Muscle layer of colon (tissue), 2 donors: ENCODE measurements at regions not wholly inside any gene's neighbourhood (a gene's known extent, or its start where the extent isn't known, plus 50 kb on each side); places are given as distances from the start of the nearest gene placed in this dataset.

Source experiments
- H3K27ac ChIP-seq: one replicate; pipeline ENCODE4 v1.7.0; 2013; ENCODE audit warnings: low read depth, mild to moderate bottlenecking, low read length, moderate library complexity
- H3K27me3 ChIP-seq, 2 donors: one replicate each; pipeline ENCODE4 v1.7.0; 2013; ENCODE audit warnings: low read length in 2 of 2, mild to moderate bottlenecking in 2 of 2; ENCODE audit not compliant: insufficient read depth in 2 of 2, control insufficient read depth in 1 of 2
- H3K36me3 ChIP-seq: one replicate; pipeline ENCODE4 v1.7.0; 2013; ENCODE audit warnings: mild to moderate bottlenecking, low read length; ENCODE audit not compliant: insufficient read depth
- H3K4me1 ChIP-seq: one replicate; pipeline ENCODE4 v1.7.0; 2013; ENCODE audit warnings: mild to moderate bottlenecking, low read length; ENCODE audit not compliant: insufficient read depth
- H3K4me3 ChIP-seq, 2 donors: one replicate each; pipeline ENCODE4 v1.7.0; 2013; ENCODE audit warnings: low read length in 2 of 2, low read depth in 1 of 2, mild to moderate bottlenecking in 1 of 2, moderate library complexity in 1 of 2
- H3K9ac ChIP-seq: one replicate; pipeline ENCODE4 v1.7.0; 2013; ENCODE audit warnings: low read length
- H3K9me3 ChIP-seq: one replicate; pipeline ENCODE4 v1.7.0; 2013; ENCODE audit warnings: mild to moderate bottlenecking, low read length
- donor health status: abdominal sarcoma.
- donor health status: Adenocarcinoma of cecum.

GRCh38 chr2:120587279-120587996 is 148.2 kb upstream of the GLI2 start:
- H3K4me3 ChIP-seq = no peak overlapping the region
- H3K36me3 ChIP-seq = no peaks in the 10 kb centered on the region
- H3K27ac ChIP-seq = no peak overlapping the region
- H3K9me3 ChIP-seq = no peaks in the 10 kb centered on the region
- no peak overlapping the region for H3K9ac ChIP-seq
- H3K4me1 ChIP-seq = no peaks in the 10 kb centered on the region
- H3K27me3 ChIP-seq = peaks cover 0 to 19% of the 10 kb centered on the region in 2 donors

GRCh38 chr2:120587997-120588336 is 147.7 kb upstream of the GLI2 start:
- H3K9ac ChIP-seq = no peak overlapping the region
- H3K36me3 ChIP-seq = no peaks in the 10 kb centered on the region
- no peak overlapping the region for H3K4me3 ChIP-seq
- H3K4me1 ChIP-seq = no peaks in the 10 kb centered on the region
- H3K9me3 ChIP-seq = no peaks in the 10 kb centered on the region
- peaks cover 0 to 19% of the 10 kb centered on the region in 2 donors for H3K27me3 ChIP-seq
- no peak overlapping the region for H3K27ac ChIP-seq

GRCh38 chr2:120589771-120590608 is 145.7 kb upstream of the GLI2 start:
- no peak overlapping the region for H3K27ac ChIP-seq
- no peak overlapping the region for H3K9ac ChIP-seq
- no peaks in the 10 kb centered on the region for H3K36me3 ChIP-seq
- H3K4me1 ChIP-seq = no peaks in the 10 kb centered on the region
- no peak overlapping the region for H3K4me3 ChIP-seq
- H3K9me3 ChIP-seq = no peaks in the 10 kb centered on the region
- H3K27me3 ChIP-seq = peaks cover 0 to 19% of the 10 kb centered on the region in 2 donors

GRCh38 chr2:120590841-120591240 is 144.8 kb upstream of the GLI2 start:
- no peak overlapping the region for H3K27ac ChIP-seq
- peaks cover 0 to 19% of the 10 kb centered on the region in 2 donors for H3K27me3 ChIP-seq
- H3K9ac ChIP-seq = no peak overlapping the region
- H3K4me1 ChIP-seq = no peaks in the 10 kb centered on the region
- no peaks in the 10 kb centered on the region for H3K9me3 ChIP-seq
- H3K4me3 ChIP-seq = no peak overlapping the region
- H3K36me3 ChIP-seq = no peaks in the 10 kb centered on the region

- Histone ChIP-seq H3K27ac (no peak overlapping the region), H3K27me3 (peaks cover 0 to 14% of the 10 kb centered on the region in 2 donors), H3K4me3 (no peak overlapping the region), H3K9ac (no peak overlapping the region), H3K36me3 (no peaks in the 10 kb centered on the region), H3K4me1 (no peaks in the 10 kb centered on the region), H3K9me3 (no peaks in the 10 kb centered on the region)
Observed at GRCh38 chr2:120591572-120591971, 144.1 kb upstream of the GLI2 start.

- no peaks in the 10 kb centered on the region for H3K36me3 ChIP-seq
- no peaks in the 10 kb centered on the region for H3K9me3 ChIP-seq
- H3K9ac ChIP-seq = no peak overlapping the region
- no peak overlapping the region for H3K27ac ChIP-seq
- peaks cover 0 to 9% of the 10 kb centered on the region in 2 donors for H3K27me3 ChIP-seq
- no peaks in the 10 kb centered on the region for H3K4me1 ChIP-seq
- no peak overlapping the region for H3K4me3 ChIP-seq
Observed at GRCh38 chr2:120592084-120592483, 143.6 kb upstream of the GLI2 start.

GRCh38 chr2:120593921-120594686 is 141.6 kb upstream of the GLI2 start:
- no peaks in the 10 kb centered on the region for H3K4me1 ChIP-seq
- H3K9ac ChIP-seq = no peak overlapping the region
- no peaks in the 10 kb centered on the region for H3K9me3 ChIP-seq
- H3K36me3 ChIP-seq = no peaks in the 10 kb centered on the region
- H3K4me3 ChIP-seq = no peak overlapping the region
- H3K27me3 ChIP-seq = no peaks in the 10 kb centered on the region
- H3K27ac ChIP-seq = no peak overlapping the region

- Histone ChIP-seq H3K36me3 (no peaks in the 10 kb centered on the region), H3K27ac (no peak overlapping the region), H3K4me1 (no peaks in the 10 kb centered on the region), H3K27me3 (no peaks in the 10 kb centered on the region), H3K9ac (no peak overlapping the region), H3K9me3 (no peaks in the 10 kb centered on the region), H3K4me3 (no peak overlapping the region)
Observed at GRCh38 chr2:120594856-120595685, 140.6 kb upstream of the GLI2 start.

- Histone ChIP-seq H3K27me3 (no peaks in the 10 kb centered on the region), H3K9ac (no peak overlapping the region), H3K27ac (no peak overlapping the region), H3K9me3 (no peaks in the 10 kb centered on the region), H3K4me1 (no peaks in the 10 kb centered on the region), H3K36me3 (no peaks in the 10 kb centered on the region), H3K4me3 (no peak overlapping the region)
Observed at GRCh38 chr2:120595739-120596138, 139.9 kb upstream of the GLI2 start.

GRCh38 chr2:120596191-120596811 is 139.4 kb upstream of the GLI2 start:
- Histone ChIP-seq H3K9me3 (no peaks in the 10 kb centered on the region), H3K27ac (no peak overlapping the region), H3K27me3 (no peaks in the 10 kb centered on the region), H3K4me3 (no peak overlapping the region), H3K36me3 (no peaks in the 10 kb centered on the region), H3K9ac (no peak overlapping the region), H3K4me1 (no peaks in the 10 kb centered on the region)
